CD14-positive monocyte (primary cell): ENCODE measurements at regions not wholly inside any gene's neighbourhood (a gene's known extent, or its start where the extent isn't known, plus 50 kb on each side); places are given as distances from the start of the nearest gene placed in this dataset.

ENCODE experiments used
- DNase-seq, 3 donors: peaks; one replicate each; pipeline ENCODE4 v3.0.0-alpha.2; 2011 to 2022
- H2AFZ ChIP-seq: 2 replicates; pipeline ENCODE4 v1.6.0; 2012; ENCODE audit warnings: mild to moderate bottlenecking, low read depth, low read length, inconsistent platforms; ENCODE audit not compliant: insufficient read depth, poor library complexity, severe bottlenecking
- H3K27ac ChIP-seq, 2 donors: 1 replicate in 1 of 2; 2 replicates in 1 of 2; pipeline ENCODE4 v1.5.1; 2012 to 2013; ENCODE audit warnings: low read length in 2 of 2, control low read depth in 1 of 2, inconsistent platforms in 1 of 2, low read depth in 1 of 2, mild to moderate bottlenecking in 1 of 2
- H3K27me3 ChIP-seq, 2 donors: one replicate each; pipeline versions ENCODE4 v1.6.0 to v1.6.1; 2011 to 2013; ENCODE audit warnings: low read length in 2 of 2; ENCODE audit not compliant: control insufficient read depth in 2 of 2, insufficient read depth in 2 of 2
- H3K36me3 ChIP-seq, 2 donors: replicated peaks in 1 of 2; 1 replicate in 1 of 2; 2 replicates in 1 of 2; pipeline versions ENCODE4 v1.5.1 to v1.6.1; 2012 to 2013; ENCODE audit warnings: low read length in 2 of 2, control low read depth in 1 of 2, inconsistent platforms in 1 of 2, mild to moderate bottlenecking in 1 of 2; ENCODE audit not compliant: insufficient read depth in 2 of 2, control insufficient read depth in 1 of 2
- H3K4me1 ChIP-seq, 2 donors: 1 replicate in 1 of 2; 2 replicates in 1 of 2; pipeline versions ENCODE4 v1.5.1 to v1.6.1; 2012 to 2013; ENCODE audit warnings: low read length in 2 of 2, control low read depth in 1 of 2, inconsistent platforms in 1 of 2, mild to moderate bottlenecking in 1 of 2, moderate library complexity in 1 of 2; ENCODE audit not compliant: insufficient read depth in 2 of 2, control insufficient read depth in 1 of 2
- H3K4me2 ChIP-seq: replicated peaks from 2 replicates; pipeline ENCODE3; 2012; ENCODE audit warnings: low read length, moderate library complexity, mild to moderate bottlenecking; ENCODE audit not compliant: poor library complexity, severe bottlenecking; ENCODE audit errors: extremely low read depth
- H3K4me3 ChIP-seq, 3 experiments: fragments of 200-600 bp in 1 of 3; sonication (generic) in 1 of 3; replicated peaks in 1 of 3; 1 replicate in 2 of 3; 2 replicates in 1 of 3; pipeline ENCODE4 v1.5.1; 2011 to 2013; ENCODE audit warnings: low read length in 3 of 3, mild to moderate bottlenecking in 3 of 3, control low read depth in 2 of 3, low read depth in 2 of 3, inconsistent platforms in 1 of 3, moderate library complexity in 1 of 3
- H3K79me2 ChIP-seq: 2 replicates; pipeline ENCODE4 v1.6.0; 2012; ENCODE audit warnings: mild to moderate bottlenecking, control low read depth, inconsistent platforms, low read length, moderate library complexity; ENCODE audit not compliant: insufficient read depth
- H3K9ac ChIP-seq: 2 replicates; pipeline ENCODE4 v1.6.0; 2017; ENCODE audit warnings: low read length, mild to moderate bottlenecking; ENCODE audit not compliant: insufficient read depth, poor library complexity, severe bottlenecking
- H3K9me3 ChIP-seq, 2 donors: replicated peaks in 1 of 2; 1 replicate in 1 of 2; 2 replicates in 1 of 2; pipeline versions ENCODE4 v1.5.1 to v1.6.1; 2012 to 2013; ENCODE audit warnings: low read length in 2 of 2, control low read depth in 1 of 2; ENCODE audit not compliant: control insufficient read depth in 1 of 2, insufficient read depth in 1 of 2
- H4K20me1 ChIP-seq: 2 replicates; pipeline ENCODE4 v1.6.0; 2012; ENCODE audit warnings: mild to moderate bottlenecking, low read length, control low read depth, moderate library complexity; ENCODE audit not compliant: insufficient read depth
- H3K27ac Mint-ChIP-seq, 7 donors: one replicate each; pipeline ENCODE4 v1.8.0; 2020; ENCODE audit warnings: mild to moderate bottlenecking in 7 of 7, mixed read lengths in 7 of 7, moderate library complexity in 6 of 7, inconsistent platforms in 2 of 7
- H3K27me3 Mint-ChIP-seq, 3 donors: one replicate each; pipeline ENCODE4 v1.8.0; 2021 to 2022; ENCODE audit warnings: low read depth in 3 of 3, mild to moderate bottlenecking in 3 of 3, mixed read lengths in 3 of 3, moderate library complexity in 3 of 3, inconsistent platforms in 1 of 3
- H3K36me3 Mint-ChIP-seq, 2 donors: one replicate each; pipeline ENCODE4 v1.8.0; 2020; ENCODE audit warnings: mixed read lengths in 2 of 2, inconsistent platforms in 1 of 2, mild to moderate bottlenecking in 1 of 2
- H3K4me1 Mint-ChIP-seq: one replicate; pipeline ENCODE4 v1.8.0; 2020; ENCODE audit warnings: mild to moderate bottlenecking, mixed read lengths
- H3K4me3 Mint-ChIP-seq, 2 donors: one replicate each; pipeline ENCODE4 v1.8.0; 2020; ENCODE audit warnings: mild to moderate bottlenecking in 2 of 2, mixed read lengths in 2 of 2, moderate library complexity in 1 of 2
- H3K9me3 Mint-ChIP-seq, 7 donors: one replicate each; pipeline ENCODE4 v1.8.0; 2020 to 2022; ENCODE audit warnings: mixed read lengths in 7 of 7, mild to moderate bottlenecking in 6 of 7, moderate library complexity in 6 of 7, inconsistent platforms in 2 of 7
- WGBS: methylation state at CpG from one replicate; pipeline ENCODE4 v1.1.5; 2013; ENCODE audit warnings: missing lambda C conversion rate; ENCODE audit not compliant: insufficient coverage; 5-methylcytosine and 5-hydroxymethylcytosine counted together
- intact Hi-C, 2 donors: fragments of 100-400 bp; cut with micrococcal nuclease; formaldehyde crosslinking; loops; one replicate each; pipeline versions ENCODE4 v1.15.0 to v1.15.1; 2023
- TF ChIP-seq, protein P1 (sequence below): fragments of 200-600 bp; IDR thresholded peaks from one replicate; pipeline ENCODE4 v1.8.0; 2022; ENCODE audit warnings: antibody characterized with exemption, mild to moderate bottlenecking

GRCh38 chr12:80001562-80001961 lies 66.7 kb upstream of the PPP1R12A start:
- H3K9me3 Mint-ChIP-seq, result peaks cover 0 to 9% (median 0%) of the 10 kb centered on the region in 7 donors

DNA sequence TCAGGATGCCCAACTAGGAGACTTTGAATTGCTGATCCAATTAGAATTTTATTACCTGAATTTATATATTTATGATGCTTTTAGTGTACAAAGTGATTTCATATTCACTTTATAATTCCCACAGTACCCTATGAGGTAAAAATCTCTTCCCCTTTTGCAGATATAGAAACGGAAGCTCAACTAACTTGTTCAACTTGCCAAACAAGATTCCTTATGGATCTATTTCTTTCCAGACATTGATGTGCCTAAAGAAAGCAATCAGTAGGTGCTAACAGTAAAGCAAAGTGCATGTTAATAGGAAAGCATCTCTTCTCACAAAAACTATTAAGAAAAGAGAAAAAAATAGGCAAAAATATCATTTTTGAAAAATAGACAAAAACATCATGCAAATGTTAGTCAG lies 65.9 kb upstream of the PPP1R12A start:
- Histone ChIP-seq H3K27me3 (no peaks in the 10 kb centered on the region), H4K20me1 (no peaks in the 10 kb centered on the region), H3K27ac (no peak overlapping the region), H3K79me2 (no peaks in the 10 kb centered on the region), H3K4me3 (no peak overlapping the region), H3K4me2 (no peak overlapping the region), H3K9ac (no peak overlapping the region), H3K4me1 (no peaks in the 10 kb centered on the region), H2AFZ (no peak overlapping the region), H3K36me3 (no peaks in the 10 kb centered on the region), H3K9me3 (no peaks in the 10 kb centered on the region)
- no peak for DNase-seq
- Mint-ChIP-seq H3K9me3 (peaks cover 0 to 9% (median 0%) of the 10 kb centered on the region in 7 donors), H3K27ac (no peak overlapping the region), H3K4me1 (peaks cover 4% of the 10 kb centered on the region), H3K4me3 (no peak overlapping the region), H3K36me3 (no peaks in the 10 kb centered on the region), H3K27me3 (peaks cover 0 to 6% (median 0%) of the 10 kb centered on the region in 3 donors)
- WGBS, result no CpG with 5 or more reads among the region's 1 CpG
- intact Hi-C loops, result no loop called here
- TF ChIP-seq, protein P1, sequence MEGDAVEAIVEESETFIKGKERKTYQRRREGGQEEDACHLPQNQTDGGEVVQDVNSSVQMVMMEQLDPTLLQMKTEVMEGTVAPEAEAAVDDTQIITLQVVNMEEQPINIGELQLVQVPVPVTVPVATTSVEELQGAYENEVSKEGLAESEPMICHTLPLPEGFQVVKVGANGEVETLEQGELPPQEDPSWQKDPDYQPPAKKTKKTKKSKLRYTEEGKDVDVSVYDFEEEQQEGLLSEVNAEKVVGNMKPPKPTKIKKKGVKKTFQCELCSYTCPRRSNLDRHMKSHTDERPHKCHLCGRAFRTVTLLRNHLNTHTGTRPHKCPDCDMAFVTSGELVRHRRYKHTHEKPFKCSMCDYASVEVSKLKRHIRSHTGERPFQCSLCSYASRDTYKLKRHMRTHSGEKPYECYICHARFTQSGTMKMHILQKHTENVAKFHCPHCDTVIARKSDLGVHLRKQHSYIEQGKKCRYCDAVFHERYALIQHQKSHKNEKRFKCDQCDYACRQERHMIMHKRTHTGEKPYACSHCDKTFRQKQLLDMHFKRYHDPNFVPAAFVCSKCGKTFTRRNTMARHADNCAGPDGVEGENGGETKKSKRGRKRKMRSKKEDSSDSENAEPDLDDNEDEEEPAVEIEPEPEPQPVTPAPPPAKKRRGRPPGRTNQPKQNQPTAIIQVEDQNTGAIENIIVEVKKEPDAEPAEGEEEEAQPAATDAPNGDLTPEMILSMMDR, result no peak

More at GRCh38 chr12:80001562-80001961, 66.7 kb upstream of the PPP1R12A start:
- TF ChIP-seq, protein P1, result no peak
- no peak overlapping the region for H3K4me3 ChIP-seq
- no peaks in the 10 kb centered on the region for H3K36me3 ChIP-seq
- Mint-ChIP-seq H3K36me3 (no peaks in the 10 kb centered on the region), H3K4me3 (no peak overlapping the region), H3K27ac (no peak overlapping the region), H3K27me3 (peaks cover 0 to 6% (median 0%) of the 10 kb centered on the region in 3 donors), H3K4me1 (peaks cover 4% of the 10 kb centered on the region)
- WGBS, result 92% methylated on average over 1 of the region's 1 CpG
- no peak overlapping the region for H2AFZ ChIP-seq
- intact Hi-C loops, result no loop called here
- no peak overlapping the region for H3K4me2 ChIP-seq
- no peak for DNase-seq
- no peak overlapping the region for H3K27ac ChIP-seq
- H3K9ac ChIP-seq, result no peak overlapping the region
- H3K27me3 ChIP-seq, result no peaks in the 10 kb centered on the region
- H3K9me3 ChIP-seq, result no peaks in the 10 kb centered on the region
- H3K79me2 ChIP-seq, result no peaks in the 10 kb centered on the region
- no peaks in the 10 kb centered on the region for H4K20me1 ChIP-seq
- no peaks in the 10 kb centered on the region for H3K4me1 ChIP-seq
